ENCODE measurements at regions not wholly inside any gene's neighbourhood (a gene's known extent, or its start where the extent isn't known, plus 50 kb on each side); places are given as distances from the start of the nearest gene placed in this dataset.

DNA sequence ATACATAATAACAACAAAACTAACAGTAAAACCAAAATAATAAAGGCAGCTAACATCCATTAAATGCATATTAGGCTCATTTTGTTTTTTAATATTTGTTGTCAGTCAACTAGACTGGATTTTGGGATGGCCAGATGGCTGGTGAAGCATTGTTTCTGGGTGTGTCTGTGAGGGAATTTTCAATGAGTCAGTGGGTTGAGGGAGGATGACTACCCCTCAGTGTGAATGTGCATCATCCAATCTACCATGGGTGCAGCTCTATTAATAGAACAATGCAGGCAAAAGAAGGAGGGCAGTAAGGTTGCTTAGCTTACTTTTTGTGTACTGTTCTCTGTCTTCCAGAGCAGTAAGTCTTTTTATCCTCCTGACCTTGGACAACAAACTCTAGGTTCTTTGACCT is 484.2 kb upstream of the HS3ST1 start:
- TF ChIP-seq, protein P1, sequence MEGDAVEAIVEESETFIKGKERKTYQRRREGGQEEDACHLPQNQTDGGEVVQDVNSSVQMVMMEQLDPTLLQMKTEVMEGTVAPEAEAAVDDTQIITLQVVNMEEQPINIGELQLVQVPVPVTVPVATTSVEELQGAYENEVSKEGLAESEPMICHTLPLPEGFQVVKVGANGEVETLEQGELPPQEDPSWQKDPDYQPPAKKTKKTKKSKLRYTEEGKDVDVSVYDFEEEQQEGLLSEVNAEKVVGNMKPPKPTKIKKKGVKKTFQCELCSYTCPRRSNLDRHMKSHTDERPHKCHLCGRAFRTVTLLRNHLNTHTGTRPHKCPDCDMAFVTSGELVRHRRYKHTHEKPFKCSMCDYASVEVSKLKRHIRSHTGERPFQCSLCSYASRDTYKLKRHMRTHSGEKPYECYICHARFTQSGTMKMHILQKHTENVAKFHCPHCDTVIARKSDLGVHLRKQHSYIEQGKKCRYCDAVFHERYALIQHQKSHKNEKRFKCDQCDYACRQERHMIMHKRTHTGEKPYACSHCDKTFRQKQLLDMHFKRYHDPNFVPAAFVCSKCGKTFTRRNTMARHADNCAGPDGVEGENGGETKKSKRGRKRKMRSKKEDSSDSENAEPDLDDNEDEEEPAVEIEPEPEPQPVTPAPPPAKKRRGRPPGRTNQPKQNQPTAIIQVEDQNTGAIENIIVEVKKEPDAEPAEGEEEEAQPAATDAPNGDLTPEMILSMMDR (IDR thresholded peaks at IDR 0.05) = no peak
- TF ChIP-seq POLR2A (IDR thresholded peaks at IDR 0.05) (no peak), POLR2AphosphoS5 (IDR thresholded peaks at IDR 0.05) (no peak)
